ENCODE measurements at regions not wholly inside any gene's neighbourhood (a gene's known extent, or its start where the extent isn't known, plus 50 kb on each side); places are given as distances from the start of the nearest gene placed in this dataset.

GRCh38 chr6:5827056-5827904 is 179.4 kb downstream of the NRN1 start:
- TF ChIP-seq, protein P1, sequence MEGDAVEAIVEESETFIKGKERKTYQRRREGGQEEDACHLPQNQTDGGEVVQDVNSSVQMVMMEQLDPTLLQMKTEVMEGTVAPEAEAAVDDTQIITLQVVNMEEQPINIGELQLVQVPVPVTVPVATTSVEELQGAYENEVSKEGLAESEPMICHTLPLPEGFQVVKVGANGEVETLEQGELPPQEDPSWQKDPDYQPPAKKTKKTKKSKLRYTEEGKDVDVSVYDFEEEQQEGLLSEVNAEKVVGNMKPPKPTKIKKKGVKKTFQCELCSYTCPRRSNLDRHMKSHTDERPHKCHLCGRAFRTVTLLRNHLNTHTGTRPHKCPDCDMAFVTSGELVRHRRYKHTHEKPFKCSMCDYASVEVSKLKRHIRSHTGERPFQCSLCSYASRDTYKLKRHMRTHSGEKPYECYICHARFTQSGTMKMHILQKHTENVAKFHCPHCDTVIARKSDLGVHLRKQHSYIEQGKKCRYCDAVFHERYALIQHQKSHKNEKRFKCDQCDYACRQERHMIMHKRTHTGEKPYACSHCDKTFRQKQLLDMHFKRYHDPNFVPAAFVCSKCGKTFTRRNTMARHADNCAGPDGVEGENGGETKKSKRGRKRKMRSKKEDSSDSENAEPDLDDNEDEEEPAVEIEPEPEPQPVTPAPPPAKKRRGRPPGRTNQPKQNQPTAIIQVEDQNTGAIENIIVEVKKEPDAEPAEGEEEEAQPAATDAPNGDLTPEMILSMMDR (optimal IDR thresholded peaks at IDR 0.05 in 1 of 3, IDR thresholded peaks at IDR 0.05 in 1 of 3, conservative IDR thresholded peaks at IDR 0.05 in 1 of 3; ENCODE audit: extremely low read depth in 1 of 3, insufficient read depth in 2 of 3, low read length in 3 of 3) = no peak
- no peak for TF ChIP-seq EZH2 (IDR thresholded peaks at IDR 0.05; ENCODE audit: low read length)

All from keratinocyte (primary cell).